Activated naive CD8-positive, alpha-beta T cell (primary cell): ENCODE measurements at regions not wholly inside any gene's neighbourhood (a gene's known extent, or its start where the extent isn't known, plus 50 kb on each side); places are given as distances from the start of the nearest gene placed in this dataset.

ENCODE experiments used
- H3K27ac Mint-ChIP-seq: one replicate; pipeline ENCODE4 v1.8.0; 2021; ENCODE audit warnings: mixed read lengths
- H3K27me3 Mint-ChIP-seq: one replicate; pipeline ENCODE4 v1.8.0; 2021; ENCODE audit warnings: mixed read lengths
- H3K36me3 Mint-ChIP-seq: one replicate; pipeline ENCODE4 v1.8.0; 2021; ENCODE audit warnings: mixed read lengths
- H3K4me1 Mint-ChIP-seq: one replicate; pipeline ENCODE4 v1.8.0; 2021; ENCODE audit warnings: low read depth, mixed read lengths
- H3K4me3 Mint-ChIP-seq: one replicate; pipeline ENCODE4 v1.8.0; 2021; ENCODE audit warnings: mild to moderate bottlenecking, mixed read lengths
- H3K9me3 Mint-ChIP-seq: one replicate; pipeline ENCODE4 v1.8.0; 2021; ENCODE audit warnings: low read depth, mixed read lengths

GRCh38 chr15:24733659-24734058 is 58.1 kb downstream of the NPAP1 start:
- no peaks in the 10 kb centered on the region for H3K36me3 Mint-ChIP-seq
- H3K27ac Mint-ChIP-seq: no peak overlapping the region
- peaks cover 7% of the 10 kb centered on the region for H3K9me3 Mint-ChIP-seq
- no peaks in the 10 kb centered on the region for H3K27me3 Mint-ChIP-seq
- H3K4me1 Mint-ChIP-seq: no peaks in the 10 kb centered on the region
- no peak overlapping the region for H3K4me3 Mint-ChIP-seq

- Mint-ChIP-seq H3K36me3 (no peaks in the 10 kb centered on the region), H3K4me1 (no peaks in the 10 kb centered on the region), H3K27me3 (no peaks in the 10 kb centered on the region), H3K9me3 (peaks cover 7% of the 10 kb centered on the region), H3K4me3 (no peak overlapping the region), H3K27ac (no peak overlapping the region)
These were observed 58.8 kb downstream of the NPAP1 start for GRCh38 chr15:24734396-24734795.

GRCh38 chr15:24745290-24745689 is 69.7 kb downstream of the NPAP1 start:
- Mint-ChIP-seq H3K4me1 (no peaks in the 10 kb centered on the region), H3K4me3 (no peak overlapping the region), H3K9me3 (peaks cover 3% of the 10 kb centered on the region), H3K27me3 (no peaks in the 10 kb centered on the region), H3K36me3 (peaks cover 2% of the 10 kb centered on the region), H3K27ac (no peak overlapping the region)

- no peaks in the 10 kb centered on the region for H3K27me3 Mint-ChIP-seq
- peaks cover 3% of the 10 kb centered on the region for H3K9me3 Mint-ChIP-seq
- H3K4me1 Mint-ChIP-seq: no peaks in the 10 kb centered on the region
- H3K36me3 Mint-ChIP-seq: peaks cover 2% of the 10 kb centered on the region
- no peak overlapping the region for H3K27ac Mint-ChIP-seq
- H3K4me3 Mint-ChIP-seq: no peak overlapping the region
These were observed 70.5 kb downstream of the NPAP1 start for GRCh38 chr15:24746094-24746493.

- Mint-ChIP-seq H3K27me3 (no peaks in the 10 kb centered on the region), H3K4me1 (no peaks in the 10 kb centered on the region), H3K4me3 (no peak overlapping the region), H3K9me3 (peaks cover 3% of the 10 kb centered on the region), H3K36me3 (peaks cover 2% of the 10 kb centered on the region), H3K27ac (no peak overlapping the region)
These were observed 71.8 kb downstream of the NPAP1 start for GRCh38 chr15:24747376-24747775.

- Mint-ChIP-seq H3K9me3 (peaks cover 3% of the 10 kb centered on the region), H3K36me3 (peaks cover 2% of the 10 kb centered on the region), H3K4me1 (no peaks in the 10 kb centered on the region), H3K4me3 (no peak overlapping the region), H3K27me3 (no peaks in the 10 kb centered on the region), H3K27ac (no peak overlapping the region)
These were observed 73.4 kb downstream of the NPAP1 start for GRCh38 chr15:24748812-24749439.

GRCh38 chr15:24752354-24752753 is 76.8 kb downstream of the NPAP1 start:
- H3K9me3 Mint-ChIP-seq: peaks cover 9% of the 10 kb centered on the region

GRCh38 chr15:24756101-24756500 is 80.5 kb downstream of the NPAP1 start:
- Mint-ChIP-seq H3K27me3 (peaks cover 1% of the 10 kb centered on the region), H3K4me1 (no peaks in the 10 kb centered on the region), H3K36me3 (no peaks in the 10 kb centered on the region), H3K4me3 (no peak overlapping the region), H3K9me3 (peaks cover 18% of the 10 kb centered on the region), H3K27ac (no peak overlapping the region)

More at GRCh38 chr15:24752354-24752753, 76.8 kb downstream of the NPAP1 start:
- Mint-ChIP-seq H3K4me1 (no peaks in the 10 kb centered on the region), H3K27ac (no peak overlapping the region), H3K36me3 (peaks cover 2% of the 10 kb centered on the region), H3K27me3 (no peaks in the 10 kb centered on the region), H3K4me3 (no peak overlapping the region)

GRCh38 chr15:24760066-24760465 is 84.5 kb downstream of the NPAP1 start:
- Mint-ChIP-seq H3K4me3 (no peak overlapping the region), H3K9me3 (peaks cover 10% of the 10 kb centered on the region), H3K4me1 (no peaks in the 10 kb centered on the region), H3K27me3 (peaks cover 1% of the 10 kb centered on the region), H3K36me3 (no peaks in the 10 kb centered on the region), H3K27ac (no peak overlapping the region)

GRCh38 chr15:24761704-24762302 is 86.2 kb downstream of the NPAP1 start:
- Mint-ChIP-seq H3K36me3 (no peaks in the 10 kb centered on the region), H3K4me3 (no peak overlapping the region), H3K27me3 (peaks cover 1% of the 10 kb centered on the region), H3K9me3 (peaks cover 12% of the 10 kb centered on the region), H3K27ac (no peak overlapping the region), H3K4me1 (no peaks in the 10 kb centered on the region)

GRCh38 chr15:24763891-24764290 is 88.3 kb downstream of the NPAP1 start:
- H3K9me3 Mint-ChIP-seq: peaks cover 4% of the 10 kb centered on the region
- no peak overlapping the region for H3K4me3 Mint-ChIP-seq
- no peak overlapping the region for H3K27ac Mint-ChIP-seq
- H3K27me3 Mint-ChIP-seq: peaks cover 1% of the 10 kb centered on the region
- no peaks in the 10 kb centered on the region for H3K36me3 Mint-ChIP-seq
- no peaks in the 10 kb centered on the region for H3K4me1 Mint-ChIP-seq

- H3K36me3 Mint-ChIP-seq: no peaks in the 10 kb centered on the region
- peaks cover 3% of the 10 kb centered on the region for H3K9me3 Mint-ChIP-seq
- peaks cover 1% of the 10 kb centered on the region for H3K27me3 Mint-ChIP-seq
- no peaks in the 10 kb centered on the region for H3K4me1 Mint-ChIP-seq
- H3K4me3 Mint-ChIP-seq: no peak overlapping the region
- H3K27ac Mint-ChIP-seq: no peak overlapping the region
These were observed 89.0 kb downstream of the NPAP1 start for GRCh38 chr15:24764375-24765171.

GRCh38 chr15:24766511-24767133 is 91.0 kb downstream of the NPAP1 start:
- Mint-ChIP-seq H3K4me3 (no peak overlapping the region), H3K27ac (no peak overlapping the region), H3K27me3 (no peaks in the 10 kb centered on the region), H3K9me3 (peaks cover 6% of the 10 kb centered on the region), H3K36me3 (peaks cover 3% of the 10 kb centered on the region), H3K4me1 (no peaks in the 10 kb centered on the region)

GRCh38 chr15:24772266-24772665 is 96.7 kb downstream of the NPAP1 start:
- Mint-ChIP-seq H3K27me3 (peaks cover 12% of the 10 kb centered on the region), H3K27ac (peak overlapping the region; percentile 98), H3K9me3 (peaks cover 25% of the 10 kb centered on the region)

More at GRCh38 chr15:24772266-24772665, 96.7 kb downstream of the NPAP1 start:
- peaks cover 20% of the 10 kb centered on the region for H3K36me3 Mint-ChIP-seq
- H3K4me3 Mint-ChIP-seq: peak overlapping the region; percentile 93
- peaks cover 6% of the 10 kb centered on the region for H3K4me1 Mint-ChIP-seq
